Endodermal cell (in vitro differentiated cells): ENCODE measurements at regions not wholly inside any gene's neighbourhood (a gene's known extent, or its start where the extent isn't known, plus 50 kb on each side); places are given as distances from the start of the nearest gene placed in this dataset.
"Not testable (repeated sequence)": the region's sequence is repeated elsewhere in the genome, so short reads cannot be mapped to it uniquely, and the experiment has no call there.

Source experiments
- DNase-seq: peaks from one replicate; pipeline ENCODE4 v3.0.0-alpha.2; 2017
- H3K27ac ChIP-seq: 2 replicates; pipeline ENCODE4 v1.5.1; 2013; ENCODE audit warnings: mild to moderate bottlenecking, low read depth, low read length, moderate library complexity
- H3K27me3 ChIP-seq: 2 replicates; pipeline ENCODE4 v1.6.1; 2013; ENCODE audit warnings: mild to moderate bottlenecking, low read length, moderate library complexity; ENCODE audit not compliant: insufficient read depth, control insufficient read depth, poor library complexity, severe bottlenecking
- H3K36me3 ChIP-seq: 2 replicates; pipeline ENCODE4 v1.7.0; 2013; ENCODE audit warnings: mild to moderate bottlenecking, low read length, moderate library complexity; ENCODE audit not compliant: control insufficient read depth, insufficient read depth
- H3K4me1 ChIP-seq: one replicate; pipeline ENCODE4 v1.7.0; 2013; ENCODE audit warnings: low read length; ENCODE audit not compliant: control insufficient read depth, insufficient read depth
- H3K4me3 ChIP-seq: 2 replicates; pipeline ENCODE4 v1.5.1; 2013; ENCODE audit warnings: mild to moderate bottlenecking, low read length, moderate library complexity
- H3K9ac ChIP-seq: 2 replicates; pipeline ENCODE4 v1.6.1; 2013; ENCODE audit warnings: mild to moderate bottlenecking, low read length, moderate library complexity; ENCODE audit not compliant: poor library complexity, severe bottlenecking; ENCODE audit errors: extremely low read depth
- H3K9me3 ChIP-seq: 2 replicates; pipeline ENCODE4 v1.6.1; 2013; ENCODE audit warnings: mild to moderate bottlenecking, low read length, moderate library complexity; ENCODE audit not compliant: control insufficient read depth
- H3K27ac Mint-ChIP-seq: 2 replicates; pipeline ENCODE4 v1.8.0; 2020; ENCODE audit warnings: mixed read lengths
- H3K27me3 Mint-ChIP-seq: 2 replicates; pipeline ENCODE4 v1.8.0; 2021; ENCODE audit warnings: mild to moderate bottlenecking, mixed read lengths; ENCODE audit not compliant: insufficient read depth
- H3K36me3 Mint-ChIP-seq: 2 replicates; pipeline ENCODE4 v1.8.0; 2020; ENCODE audit warnings: low read depth, mixed read lengths
- H3K4me1 Mint-ChIP-seq: 2 replicates; pipeline ENCODE4 v1.8.0; 2020; ENCODE audit warnings: mixed read lengths
- H3K4me3 Mint-ChIP-seq: 2 replicates; pipeline ENCODE4 v1.8.0; 2020; ENCODE audit warnings: mild to moderate bottlenecking, moderate library complexity, mixed read lengths
- H3K9me3 Mint-ChIP-seq: 2 replicates; pipeline ENCODE4 v1.8.0; 2020; ENCODE audit warnings: mild to moderate bottlenecking, mixed read lengths
- WGBS, 2 experiments: methylation state at CpG; one replicate each; pipeline versions ENCODE4 v1.1.5 to v1.1.7; 2013; ENCODE audit warnings: missing lambda C conversion rate in 2 of 2, mixed read lengths in 1 of 2; ENCODE audit not compliant: insufficient coverage in 1 of 2, insufficient read length in 1 of 2; 5-methylcytosine and 5-hydroxymethylcytosine counted together

- H3K4me1 Mint-ChIP-seq, H3K9ac ChIP-seq, H3K27ac ChIP-seq, H3K4me1 ChIP-seq, H3K27me3 Mint-ChIP-seq, H3K9me3 Mint-ChIP-seq, H3K9me3 ChIP-seq, H3K27ac Mint-ChIP-seq, DNase-seq, H3K4me3 ChIP-seq, H3K4me3 Mint-ChIP-seq, H3K36me3 Mint-ChIP-seq, H3K36me3 ChIP-seq, H3K27me3 ChIP-seq: not testable (repeated sequence)
- 93 to 100% methylated on average over 1 to 3 of the region's 3 CpGs for WGBS, 2 experiments
Observed at GRCh38 chr1:79152-79551, 372.3 kb downstream of the OR4F29 start.

GRCh38 chr1:65119-65518 lies 386.4 kb downstream of the OR4F29 start, which contains the start of gene OR4F5:
Gene OR4F5, plus strand, starts transcription at chr1:65419.
- not testable (repeated sequence) for H3K9me3 Mint-ChIP-seq, H3K27me3 Mint-ChIP-seq, H3K9ac ChIP-seq, H3K27me3 ChIP-seq, H3K4me3 ChIP-seq, H3K4me3 Mint-ChIP-seq, H3K4me1 ChIP-seq, DNase-seq, H3K4me1 Mint-ChIP-seq, H3K36me3 ChIP-seq, H3K27ac ChIP-seq, H3K27ac Mint-ChIP-seq, H3K9me3 ChIP-seq, H3K36me3 Mint-ChIP-seq
- WGBS, 2 experiments, result no CpG with 5 or more reads among the region's 2 CpGs

- not testable (repeated sequence) for H3K9me3 ChIP-seq, H3K4me3 ChIP-seq, H3K9me3 Mint-ChIP-seq, H3K27ac Mint-ChIP-seq, H3K4me1 ChIP-seq, H3K27ac ChIP-seq, H3K4me1 Mint-ChIP-seq, H3K27me3 Mint-ChIP-seq, H3K27me3 ChIP-seq, H3K36me3 ChIP-seq, H3K4me3 Mint-ChIP-seq, H3K36me3 Mint-ChIP-seq, DNase-seq, H3K9ac ChIP-seq
- 82% methylated on average over 3 of the region's 3 CpGs; no CpG with 5 or more reads in 1 of the 2 experiments for WGBS, 2 experiments
Observed at GRCh38 chr1:56014-56531, 395.4 kb downstream of the OR4F29 start.

- not testable (repeated sequence) for H3K4me3 ChIP-seq, H3K4me3 Mint-ChIP-seq, H3K4me1 Mint-ChIP-seq, DNase-seq, H3K4me1 ChIP-seq, H3K27me3 Mint-ChIP-seq, H3K27ac Mint-ChIP-seq, H3K27me3 ChIP-seq, H3K36me3 ChIP-seq, H3K9me3 ChIP-seq, H3K9me3 Mint-ChIP-seq, H3K36me3 Mint-ChIP-seq, H3K27ac ChIP-seq, H3K9ac ChIP-seq
- no CpG with 5 or more reads among the region's 1 CpG for WGBS, 2 experiments
Observed at GRCh38 chr1:53182-53581, 398.3 kb downstream of the OR4F29 start.

- not testable (repeated sequence) for H3K27me3 Mint-ChIP-seq, H3K27ac ChIP-seq, H3K4me3 ChIP-seq, H3K27me3 ChIP-seq, H3K36me3 Mint-ChIP-seq, H3K4me1 Mint-ChIP-seq, H3K4me3 Mint-ChIP-seq, H3K4me1 ChIP-seq, DNase-seq, H3K9me3 ChIP-seq, H3K9ac ChIP-seq, H3K36me3 ChIP-seq, H3K9me3 Mint-ChIP-seq, H3K27ac Mint-ChIP-seq
- WGBS, 2 experiments, result no CpG with 5 or more reads among the region's 2 CpGs
Observed at GRCh38 chr1:41965-42466, 409.5 kb downstream of the OR4F29 start.

- H3K9me3 Mint-ChIP-seq, H3K36me3 ChIP-seq, H3K4me1 Mint-ChIP-seq, H3K27me3 Mint-ChIP-seq, H3K27ac Mint-ChIP-seq, H3K9me3 ChIP-seq, H3K4me3 ChIP-seq, H3K27me3 ChIP-seq, H3K4me1 ChIP-seq, H3K4me3 Mint-ChIP-seq, H3K27ac ChIP-seq, H3K9ac ChIP-seq, H3K36me3 Mint-ChIP-seq, DNase-seq: not testable (repeated sequence)
Observed at GRCh38 chr1:41197-41596, 410.3 kb downstream of the OR4F29 start.

- not testable (repeated sequence) for H3K27me3 Mint-ChIP-seq, H3K4me3 Mint-ChIP-seq, H3K9ac ChIP-seq, DNase-seq, H3K9me3 Mint-ChIP-seq, H3K4me3 ChIP-seq, H3K4me1 Mint-ChIP-seq, H3K9me3 ChIP-seq, H3K36me3 Mint-ChIP-seq, H3K4me1 ChIP-seq, H3K36me3 ChIP-seq, H3K27me3 ChIP-seq, H3K27ac ChIP-seq, H3K27ac Mint-ChIP-seq
- WGBS, 2 experiments, result no CpG with 5 or more reads among the region's 52 CpGs
Observed at GRCh38 chr1:29183-29582, 422.3 kb downstream of the OR4F29 start.
